Anterior cingulate cortex (tissue), 58 donors: ENCODE measurements at regions not wholly inside any gene's neighbourhood (a gene's known extent, or its start where the extent isn't known, plus 50 kb on each side); places are given as distances from the start of the nearest gene placed in this dataset.

Experiments used
- DNase-seq, 58 donors: peaks; one replicate each; lab custom pipeline; 2025; lab: John Stamatoyannopoulos, UW

DNA sequence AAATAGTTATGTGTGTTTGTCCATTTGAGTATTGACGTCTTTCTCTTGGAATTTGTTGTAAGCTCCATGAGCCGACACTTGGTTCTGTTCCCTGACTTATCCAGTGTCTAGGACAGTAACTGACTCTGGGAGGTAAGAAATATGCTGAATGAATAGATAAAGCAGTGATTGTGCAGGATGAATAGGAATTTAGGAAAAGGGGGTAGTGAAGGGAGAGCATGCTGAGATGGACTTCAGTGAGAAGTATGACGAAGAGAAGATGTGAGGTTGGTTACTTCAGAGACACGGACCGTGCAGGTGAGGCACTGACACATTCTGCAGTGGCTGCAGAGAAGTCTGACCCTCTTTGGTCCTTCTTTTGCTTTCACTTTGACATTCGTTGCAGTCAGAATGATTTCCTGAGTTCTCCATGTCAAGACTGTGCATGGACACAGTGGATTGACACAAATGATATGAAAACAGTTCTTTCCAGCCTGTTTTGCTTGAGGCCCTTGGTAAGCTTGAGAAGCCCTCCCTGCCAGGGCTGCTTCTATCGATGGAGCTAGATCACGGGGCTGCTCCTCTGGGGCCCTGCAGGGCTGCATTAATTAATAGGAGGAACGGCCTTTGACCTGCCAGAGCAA, 261.5 kb upstream of the SORCS1 start:
- DNase-seq: peak in 1 of 58 donors; percentile 3

DNA sequence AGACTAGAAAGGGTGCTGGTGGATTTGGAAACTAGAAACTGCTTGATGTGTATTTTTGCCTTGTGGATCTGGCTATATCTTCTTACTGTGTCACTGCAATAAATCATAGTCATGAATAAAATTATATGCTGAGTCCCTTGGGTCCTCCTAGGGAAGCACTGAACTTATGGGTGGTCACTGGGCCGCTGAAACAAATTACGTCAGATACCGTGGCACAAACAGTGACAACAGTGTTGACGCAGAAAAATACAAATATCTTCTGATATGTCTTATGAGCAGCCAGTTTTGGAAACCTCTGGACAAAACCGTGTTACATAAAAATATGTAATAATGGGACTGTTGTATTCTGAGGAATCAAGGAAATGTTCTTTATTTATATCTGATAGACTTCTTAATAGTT, 260.1 kb upstream of the SORCS1 start:
- no peak for DNase-seq

DNA sequence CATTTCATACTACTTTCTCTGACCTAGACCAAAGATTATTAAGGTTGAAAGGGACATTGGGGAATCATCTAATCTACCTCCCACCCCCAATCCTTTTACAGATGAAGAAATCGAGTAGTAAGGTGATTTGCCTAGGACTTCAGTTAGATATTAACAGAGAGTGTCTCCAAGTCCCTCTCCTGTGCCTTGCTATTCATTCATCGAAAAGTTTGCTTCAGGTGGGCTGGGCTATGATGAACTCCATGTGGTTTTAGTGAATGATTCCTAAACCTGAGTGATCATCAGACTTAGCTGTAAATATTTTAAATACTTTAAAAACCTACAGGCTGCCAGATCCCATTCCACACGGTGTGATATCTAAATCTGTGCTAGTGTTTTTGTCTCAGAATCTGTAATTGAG, 259.4 kb upstream of the SORCS1 start:
- no peak for DNase-seq

DNA sequence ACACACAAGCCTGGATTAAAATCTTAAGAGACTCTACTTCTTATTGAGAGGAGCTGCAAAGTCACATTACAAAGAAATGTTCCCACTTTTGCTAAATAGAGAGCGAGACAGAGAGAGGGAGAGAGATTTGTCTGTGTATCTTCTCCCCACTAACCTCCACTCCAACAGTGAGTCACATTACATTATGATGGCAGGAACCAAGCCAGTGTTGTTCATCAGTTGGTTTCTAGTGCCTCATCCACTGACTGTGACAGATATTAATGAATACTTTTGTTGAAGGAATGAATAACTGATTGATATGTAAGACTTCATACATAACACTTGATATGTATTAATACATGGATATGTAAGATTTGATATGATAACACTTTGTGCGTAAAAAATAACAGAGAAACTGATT, 258.2 kb upstream of the SORCS1 start:
- DNase-seq: no peak

DNA sequence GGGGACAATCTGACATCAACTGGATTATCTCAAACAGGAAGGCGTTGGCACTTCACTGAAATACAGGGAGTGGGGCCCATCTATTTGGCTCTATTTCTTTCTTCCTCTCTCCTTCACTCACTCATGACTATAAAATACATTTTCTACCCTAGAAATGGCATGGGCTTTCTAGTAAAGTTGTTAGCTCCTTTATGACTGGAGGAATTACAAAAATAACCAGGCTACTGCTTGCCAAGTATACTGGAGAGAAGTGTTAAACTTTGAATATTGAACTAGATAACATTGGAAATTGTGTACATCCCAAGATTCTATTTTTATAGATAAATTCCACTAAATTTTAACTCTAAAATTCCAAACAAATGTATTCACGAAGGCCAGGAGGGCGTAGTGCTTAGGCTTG, 255.7 kb upstream of the SORCS1 start:
- DNase-seq: no peak

DNA sequence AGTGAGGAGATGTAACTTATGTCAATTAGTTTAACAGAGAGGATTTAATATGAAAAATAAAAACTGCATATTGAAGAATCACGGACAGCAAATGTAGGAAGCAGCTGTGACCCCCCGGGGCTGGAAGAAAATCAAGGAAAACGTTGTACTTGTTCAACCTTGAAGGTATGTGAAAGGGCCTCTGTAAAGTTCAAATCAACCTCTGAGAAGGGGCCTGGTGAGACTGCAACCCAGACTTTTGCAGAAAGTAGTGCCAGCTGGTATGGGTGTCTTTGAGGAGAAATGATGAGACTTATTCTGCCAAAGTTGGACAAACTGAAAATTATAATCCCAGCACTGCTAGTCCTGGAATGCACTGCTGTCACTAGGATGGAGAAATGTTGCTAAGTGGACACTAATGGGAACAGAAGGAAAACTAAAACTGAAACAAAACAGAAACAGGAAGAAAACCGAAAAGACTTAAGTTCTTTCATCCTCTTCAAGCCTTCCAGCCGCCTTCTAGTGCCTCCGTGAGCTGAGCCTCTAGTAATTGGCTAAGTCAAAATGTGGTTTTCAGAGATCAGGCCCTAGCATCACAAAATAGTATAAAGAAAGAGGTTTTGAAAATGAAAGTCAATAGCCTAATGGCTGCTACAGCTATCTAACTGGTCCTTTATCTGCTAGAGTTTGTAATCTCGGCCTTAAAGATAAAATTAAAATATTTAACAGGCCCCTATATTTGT, 253.7 kb upstream of the SORCS1 start:
- DNase-seq: no peak

DNA sequence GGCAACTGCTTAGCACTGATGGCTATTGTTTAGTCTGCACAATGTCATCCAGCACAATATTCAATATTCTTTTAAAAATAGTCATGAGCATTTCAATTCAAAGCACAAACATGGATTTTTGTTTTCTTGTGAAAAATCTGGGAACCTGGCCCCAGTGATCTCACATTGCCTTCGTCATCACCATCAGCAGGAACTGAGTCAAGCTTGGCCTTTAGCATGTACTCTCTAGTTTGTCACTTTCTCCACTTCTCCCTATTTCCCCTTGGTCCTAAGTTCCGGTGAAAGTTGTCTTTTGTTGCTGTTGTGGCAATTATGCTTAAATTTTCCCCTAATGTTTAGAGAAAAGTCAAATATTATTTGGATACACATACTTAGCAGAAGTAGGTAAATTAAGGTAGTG, 252.9 kb upstream of the SORCS1 start:
- no peak for DNase-seq

DNA sequence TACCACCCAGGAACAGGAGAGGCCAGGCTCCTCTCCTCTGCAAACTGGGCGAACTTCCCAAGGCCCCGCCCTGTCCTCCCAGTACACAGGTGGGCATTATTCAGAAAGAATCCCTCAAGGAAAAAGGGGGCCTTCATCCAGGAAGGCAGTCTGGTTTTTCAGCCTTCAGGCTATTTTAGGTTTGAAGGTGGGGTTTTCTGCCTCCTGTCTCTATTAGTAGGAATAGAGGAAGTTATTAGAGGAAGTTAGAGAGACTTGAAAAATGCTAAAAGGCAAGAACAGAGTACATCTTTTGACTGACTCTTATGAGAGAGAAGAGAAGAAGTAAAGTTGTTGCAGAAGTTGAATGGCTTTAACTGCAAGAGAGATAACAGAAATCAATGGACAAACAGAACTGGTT, 250.9 kb upstream of the SORCS1 start:
- no peak for DNase-seq

DNA sequence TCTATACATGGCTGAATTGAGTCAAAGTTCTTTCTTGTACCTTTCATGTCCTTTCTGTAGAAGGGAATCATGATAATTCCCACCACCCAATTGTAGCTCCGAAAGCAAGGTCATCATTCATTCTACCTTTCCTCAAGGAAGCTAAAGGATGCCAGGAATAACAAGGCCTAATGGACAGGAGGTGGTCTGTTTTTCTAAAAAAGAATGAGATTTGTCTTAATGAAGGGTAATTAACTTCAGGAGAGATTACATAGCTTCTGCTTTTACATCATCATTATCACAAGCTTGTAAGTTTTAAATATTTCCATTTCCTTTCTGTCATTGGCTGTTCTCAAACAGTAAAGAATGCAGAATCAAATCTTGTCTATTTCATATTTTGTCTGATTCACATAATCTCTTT, 249.5 kb upstream of the SORCS1 start:
- DNase-seq: no peak

DNA sequence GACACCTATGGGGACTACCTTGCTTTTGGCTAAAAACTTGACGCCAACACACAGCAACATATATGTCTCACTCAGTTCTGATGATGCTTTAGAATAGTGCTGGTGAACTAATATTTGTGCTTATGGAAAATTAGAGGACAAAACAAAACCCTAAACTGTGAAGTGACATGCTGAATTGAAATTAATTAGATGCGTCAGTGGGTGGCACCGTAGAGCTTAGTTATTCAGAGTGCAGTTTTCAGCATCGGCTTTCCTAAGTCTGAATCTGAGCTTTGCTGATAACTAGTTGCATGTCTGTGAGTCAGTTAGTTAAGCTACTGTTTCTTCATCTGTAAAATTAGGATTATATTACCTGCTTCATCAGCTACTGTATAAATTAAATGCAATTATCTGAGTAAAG, 245.0 kb upstream of the SORCS1 start:
- DNase-seq: peak in 5 of 58 donors; percentile 0 to 16 (median 3)

DNA sequence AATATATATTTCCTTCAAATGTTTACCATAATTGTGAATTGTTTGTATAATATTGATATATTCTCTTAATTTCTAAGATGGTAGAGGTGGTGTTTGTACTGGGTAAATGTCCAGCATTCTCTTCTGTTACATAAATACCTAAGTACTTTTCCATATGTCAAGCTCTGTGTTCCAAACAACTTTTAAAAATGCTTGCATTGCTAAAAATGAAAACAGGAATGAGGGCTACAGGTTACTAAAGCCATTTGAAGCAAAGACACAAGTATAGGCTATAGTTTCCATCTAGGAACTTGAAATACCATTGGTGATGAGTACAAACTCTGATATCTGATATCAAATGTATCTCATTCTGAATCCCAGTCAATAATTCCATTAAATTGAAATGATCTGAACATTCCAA, 233.6 kb upstream of the SORCS1 start:
- no peak for DNase-seq

DNA sequence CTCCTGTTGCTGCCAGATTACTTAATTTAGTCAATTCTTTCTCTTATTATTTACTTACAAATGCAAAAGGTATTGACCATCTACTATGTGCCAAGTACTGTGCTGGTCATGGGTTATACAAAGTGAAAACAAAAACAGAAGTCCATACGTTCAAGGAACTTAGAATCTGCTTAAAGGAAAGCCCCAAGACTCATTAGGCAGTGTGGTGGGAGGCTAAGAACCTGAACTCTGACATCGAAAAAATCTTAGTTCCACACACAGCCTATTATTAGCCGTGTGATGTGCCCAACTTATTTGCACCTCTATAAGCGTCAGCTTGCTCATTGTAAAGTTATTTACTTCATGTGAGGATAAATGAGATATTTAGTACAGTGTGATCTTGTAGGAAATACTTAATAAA, 227.4 kb upstream of the SORCS1 start:
- no peak for DNase-seq

DNA sequence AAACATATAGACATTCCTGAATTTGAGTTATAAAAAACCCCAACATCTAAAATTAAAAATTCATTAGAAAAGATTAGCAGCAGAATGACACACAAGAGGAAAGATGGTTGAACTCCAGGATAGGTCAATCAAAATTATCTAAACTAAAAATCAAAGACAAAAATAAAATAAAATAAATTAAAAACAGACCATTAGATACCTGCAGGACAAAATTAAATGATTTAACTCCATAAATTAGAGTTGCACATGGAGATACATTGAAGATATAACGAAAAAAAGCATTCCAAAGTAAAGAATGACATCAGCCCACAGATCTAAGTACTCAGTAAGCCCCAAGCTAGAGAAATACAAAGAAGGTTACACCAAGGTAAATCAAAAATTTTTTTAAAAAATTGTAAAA, 226.1 kb upstream of the SORCS1 start:
- no peak for DNase-seq

DNA sequence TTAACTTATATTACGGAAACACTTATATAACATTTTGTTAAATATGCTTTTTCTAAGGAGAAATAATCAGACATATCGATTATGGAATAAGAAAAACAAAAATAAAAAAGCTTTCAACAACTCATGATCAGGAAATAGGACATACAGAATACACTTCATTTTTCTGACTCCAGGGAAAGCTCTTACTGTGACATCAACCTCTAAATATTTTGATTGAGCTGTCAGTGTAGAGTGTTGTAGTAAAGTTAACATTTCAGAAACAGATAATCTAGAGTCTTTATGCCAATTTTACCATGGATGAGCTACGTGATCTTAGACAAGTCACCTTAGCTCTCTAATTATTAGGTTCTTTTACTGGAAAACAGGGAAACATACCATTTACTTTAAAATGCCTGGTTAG, 218.9 kb upstream of the SORCS1 start:
- DNase-seq: no peak

DNA sequence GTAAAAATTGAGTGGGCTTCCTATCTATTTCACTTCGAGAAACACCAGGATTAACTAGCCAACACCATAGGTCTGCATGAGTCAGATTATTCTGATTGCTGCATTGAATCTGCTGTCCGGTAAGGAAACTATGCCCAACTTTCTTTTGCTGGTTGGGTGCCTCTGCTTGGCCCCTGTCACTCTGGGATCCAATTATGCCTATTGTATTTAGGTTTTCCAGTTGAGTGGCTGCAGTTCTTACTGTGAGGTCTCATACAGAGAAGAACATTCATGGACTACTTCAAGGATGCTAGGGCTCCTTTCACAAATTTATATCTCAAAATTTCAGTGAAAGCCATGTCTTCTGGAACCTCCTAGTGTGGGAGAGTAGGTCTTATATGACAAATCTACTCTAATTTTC, 215.1 kb upstream of the SORCS1 start:
- no peak for DNase-seq

DNA sequence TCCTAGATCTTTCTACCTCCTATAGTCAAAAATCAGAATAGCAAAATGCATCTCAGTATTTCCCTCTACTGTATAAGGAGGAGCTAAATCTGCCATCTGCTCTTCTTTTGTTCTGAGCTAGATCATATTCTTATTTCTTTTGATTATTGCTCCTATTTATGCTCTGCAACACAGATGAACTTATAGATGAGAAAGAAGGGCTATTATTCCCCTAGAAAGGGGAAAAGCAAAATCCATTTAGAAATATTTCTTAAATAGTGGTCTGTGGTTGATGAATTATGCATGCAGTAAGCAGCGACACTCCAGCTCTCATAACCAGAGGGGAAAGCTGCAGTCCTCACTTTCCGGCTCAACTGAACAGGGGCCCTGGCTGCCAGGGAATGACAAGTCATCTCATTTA, 207.3 kb upstream of the SORCS1 start:
- no peak for DNase-seq

DNA sequence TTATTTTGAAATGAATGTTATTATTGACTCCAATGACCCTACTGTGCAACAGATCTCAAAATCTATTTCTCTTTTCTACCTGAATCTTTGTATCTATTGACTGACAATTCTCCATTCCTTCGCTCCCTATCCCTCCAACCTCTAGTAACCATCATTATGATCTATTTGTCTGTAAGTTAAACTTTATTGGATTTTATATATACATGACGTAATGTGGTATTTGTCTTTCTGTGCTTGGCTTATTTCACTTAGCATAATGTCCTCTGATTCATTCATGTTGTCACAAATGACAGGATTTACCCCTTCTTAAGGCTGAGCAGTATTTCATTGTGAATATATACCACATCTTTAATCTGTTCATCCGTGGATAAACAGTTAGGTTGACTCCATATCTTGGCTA, 200.4 kb upstream of the SORCS1 start:
- no peak for DNase-seq

DNA sequence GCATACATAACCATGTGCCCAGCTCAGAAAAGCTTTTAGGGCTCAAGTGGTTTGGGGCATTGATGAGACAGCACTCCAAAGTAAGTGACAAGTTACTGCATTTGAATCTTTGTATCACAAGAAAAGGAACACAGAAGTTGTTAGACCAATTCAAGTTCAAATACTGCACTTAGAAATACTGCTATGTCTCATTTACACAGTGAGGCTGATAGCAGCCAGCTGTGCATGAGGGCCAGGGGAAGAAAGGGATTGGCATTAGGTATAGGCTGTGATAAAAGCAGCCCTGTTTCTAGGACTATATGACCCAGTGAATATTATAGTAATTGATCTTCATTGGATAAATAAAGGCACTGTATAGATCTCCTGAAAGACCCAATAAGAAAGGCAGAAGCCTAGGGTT, 197.8 kb upstream of the SORCS1 start:
- no peak for DNase-seq

DNA sequence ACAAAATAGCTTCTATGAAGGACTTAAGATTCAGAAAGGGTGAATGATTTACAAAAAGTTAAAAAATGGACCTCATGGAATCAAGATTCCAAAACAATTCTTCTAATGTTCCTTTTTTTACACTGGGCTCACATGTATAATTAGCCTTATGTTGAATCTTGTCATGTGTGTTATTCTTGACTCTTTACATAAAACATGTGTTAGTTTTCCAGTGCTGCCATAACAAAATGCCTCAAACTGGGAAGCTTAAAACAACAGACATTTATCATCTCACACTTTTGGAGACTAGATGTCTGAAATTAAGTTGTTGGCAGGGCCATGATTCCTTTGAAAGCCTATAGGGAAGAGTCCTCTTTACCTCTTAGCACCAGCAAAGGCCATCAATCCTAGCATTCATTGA, 192.5 kb upstream of the SORCS1 start:
- no peak for DNase-seq

DNA sequence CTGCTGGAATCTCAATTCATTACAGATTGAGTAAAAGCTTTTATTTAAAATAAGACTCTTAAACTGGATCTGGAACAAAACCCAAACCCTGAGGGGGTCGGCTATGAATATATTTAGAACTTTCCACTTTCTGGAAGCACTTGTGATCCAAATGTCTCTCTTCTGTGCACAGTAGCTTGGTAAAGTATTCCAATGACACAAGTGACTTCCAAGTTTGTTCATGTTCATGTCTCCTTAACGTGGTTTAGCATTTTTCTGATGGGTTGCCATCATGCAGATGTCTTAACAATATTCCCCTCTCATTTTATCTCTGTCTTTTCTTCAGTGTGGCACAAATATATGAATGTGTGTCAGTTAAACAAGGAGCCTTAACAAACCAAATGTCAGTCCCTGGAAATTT, 191.9 kb upstream of the SORCS1 start:
- no peak for DNase-seq

DNA sequence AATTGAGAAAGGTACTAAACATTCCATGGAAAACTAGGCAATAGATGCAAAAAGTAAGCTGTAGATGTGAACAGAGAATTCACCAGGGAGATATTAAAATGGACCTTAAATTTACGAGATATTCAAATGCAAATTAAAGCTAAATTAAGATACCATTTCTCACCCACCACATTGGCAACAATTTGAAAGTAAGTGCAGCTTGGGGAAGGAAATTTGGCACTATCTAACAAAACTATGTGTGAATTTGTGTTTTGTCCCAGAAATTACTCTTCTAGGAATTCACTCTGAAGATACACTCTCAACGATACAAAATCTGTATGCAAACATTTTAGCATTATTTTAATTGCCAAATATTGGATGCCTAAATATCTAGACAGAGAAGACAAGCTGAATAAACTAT, 178.2 kb upstream of the SORCS1 start:
- DNase-seq: no peak

DNA sequence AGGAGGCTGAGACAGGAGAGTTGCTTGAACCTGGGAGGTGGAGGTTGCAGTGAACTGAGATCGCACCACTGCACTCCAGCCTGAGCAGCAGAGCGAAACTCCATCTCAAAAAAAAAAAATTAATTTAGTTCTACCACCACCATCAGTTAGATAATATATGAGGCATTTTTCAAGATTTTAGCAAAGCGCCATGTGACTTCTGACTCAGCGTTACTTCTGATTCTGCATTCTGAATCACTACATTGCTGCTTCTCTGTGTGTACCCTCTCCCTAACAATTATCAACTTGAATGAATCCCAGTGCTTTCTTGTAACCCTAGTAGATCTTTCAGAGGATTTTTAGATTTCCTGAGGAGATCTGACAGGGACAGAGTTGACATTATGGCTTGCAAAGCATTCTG, 176.8 kb upstream of the SORCS1 start:
- DNase-seq: no peak

DNA sequence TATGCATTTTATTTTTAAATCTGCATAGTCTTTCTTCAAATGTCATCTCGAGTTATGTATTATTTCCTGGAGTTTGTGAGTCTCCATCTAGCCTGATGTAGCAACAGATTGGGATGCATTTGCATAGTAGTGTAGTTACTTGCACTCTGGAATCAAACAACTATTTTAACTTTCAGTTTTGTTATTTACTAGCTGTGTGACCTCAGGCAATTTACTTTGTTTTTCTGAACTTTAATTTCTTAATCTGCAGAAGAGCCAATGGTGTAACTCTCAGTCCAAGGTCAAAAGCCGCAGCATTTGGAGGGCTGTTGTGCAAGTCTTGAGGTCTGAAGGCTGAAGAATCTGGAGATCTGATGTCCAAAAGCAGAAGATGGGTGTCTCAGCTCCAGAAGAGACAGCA, 175.8 kb upstream of the SORCS1 start:
- no peak for DNase-seq
